Pons (tissue), 1 donor: ENCODE measurements at regions not wholly inside any gene's neighbourhood (a gene's known extent, or its start where the extent isn't known, plus 50 kb on each side); places are given as distances from the start of the nearest gene placed in this dataset.
"Not testable (repeated sequence)": the region's sequence is repeated elsewhere in the genome, so short reads cannot be mapped to it uniquely, and the experiment has no call there.

ENCODE experiments used
- DNase-seq: peaks from one replicate; pipeline ENCODE4 v3.0.0-alpha.2; 2016; ENCODE audit warnings: low spot score

DNA sequence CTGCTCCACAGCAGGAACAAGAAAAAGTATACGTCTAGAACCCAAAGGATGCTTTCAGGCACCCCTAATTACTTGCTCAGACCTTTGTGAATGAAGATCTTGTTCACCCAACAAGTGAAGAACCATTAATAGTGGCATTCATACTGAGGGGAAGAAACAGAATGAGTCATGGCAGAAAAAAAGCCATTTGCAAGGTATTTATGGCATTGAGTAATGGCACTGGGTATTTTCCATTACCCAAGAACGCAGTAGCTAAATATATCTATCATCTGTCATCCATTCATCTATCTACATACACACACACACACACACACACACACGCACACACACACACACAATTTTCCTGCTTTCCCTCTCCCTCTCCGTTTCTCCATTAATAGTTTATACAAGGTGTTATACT lies 56.4 kb upstream of the XIRP2 start:
- DNase-seq: no peak

DNA sequence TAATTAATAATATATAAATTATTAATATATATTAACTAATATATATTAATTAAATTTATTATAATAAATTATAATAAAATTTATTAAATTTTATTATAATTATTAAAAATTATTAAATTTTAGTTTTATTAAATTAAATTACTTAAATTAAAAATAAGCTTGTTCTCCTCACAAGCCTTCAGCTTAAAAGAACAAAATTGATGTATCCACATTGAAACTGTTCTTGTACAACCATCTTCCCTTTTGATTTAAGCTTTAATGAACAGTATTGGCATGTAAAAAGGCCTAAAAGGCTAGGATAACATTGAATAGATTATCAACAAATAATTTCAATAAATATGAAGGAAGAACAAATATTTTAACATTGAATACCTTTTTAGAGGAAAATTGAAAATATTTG lies 62.4 kb upstream of the XIRP2 start:
- no peak for DNase-seq

DNA sequence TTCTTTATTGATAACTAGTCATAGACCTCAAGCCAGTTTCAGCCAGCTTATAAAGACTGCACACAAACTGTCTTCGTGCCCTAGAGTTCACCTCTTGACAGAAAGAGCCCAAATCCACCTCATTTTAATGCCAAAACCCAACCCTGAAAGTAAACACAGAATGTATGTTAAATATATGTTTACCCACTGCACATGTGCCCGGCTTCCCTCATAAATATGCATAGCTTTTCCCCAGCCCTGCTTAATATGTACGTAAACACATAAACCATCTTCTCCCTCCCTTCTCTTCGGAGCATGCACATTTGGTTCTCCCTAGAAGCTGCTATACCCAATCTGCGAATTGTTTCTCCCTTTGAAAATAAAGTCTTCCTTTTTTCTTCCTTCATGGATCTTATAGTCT lies 73.9 kb upstream of the XIRP2 start:
- DNase-seq: no peak

DNA sequence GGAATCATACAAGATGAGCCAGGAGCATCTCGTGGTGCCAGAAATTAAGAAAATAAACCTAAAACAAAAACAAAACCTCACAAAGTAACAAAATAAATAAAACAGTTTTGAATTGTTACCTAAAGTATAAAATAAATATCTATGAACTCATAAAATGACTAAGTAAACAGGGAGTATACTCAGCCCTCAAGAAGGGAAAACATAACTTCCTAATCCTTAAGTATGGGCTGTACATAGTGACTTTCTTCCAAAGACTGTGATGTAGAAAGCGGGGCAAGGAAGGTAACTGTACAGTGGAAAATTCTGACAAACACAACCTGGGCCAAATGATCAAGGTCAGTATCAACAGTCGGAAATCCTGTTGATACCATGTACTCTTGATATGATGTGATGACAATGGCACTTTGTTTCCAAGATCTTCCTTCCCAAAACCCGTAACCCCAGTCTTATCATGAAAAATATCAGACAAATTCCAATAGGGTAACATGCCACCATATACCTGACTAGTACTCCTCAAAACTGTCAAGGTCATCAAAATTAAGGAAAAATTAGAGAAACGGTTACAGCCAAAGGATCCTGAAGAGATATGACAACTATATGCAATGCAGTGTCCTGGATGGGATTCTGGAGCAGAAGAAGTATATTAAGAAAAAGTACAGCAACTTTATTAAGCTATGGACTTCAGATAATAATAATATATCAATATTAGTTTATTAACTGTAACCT lies 76.0 kb upstream of the XIRP2 start:
- no peak for DNase-seq

DNA sequence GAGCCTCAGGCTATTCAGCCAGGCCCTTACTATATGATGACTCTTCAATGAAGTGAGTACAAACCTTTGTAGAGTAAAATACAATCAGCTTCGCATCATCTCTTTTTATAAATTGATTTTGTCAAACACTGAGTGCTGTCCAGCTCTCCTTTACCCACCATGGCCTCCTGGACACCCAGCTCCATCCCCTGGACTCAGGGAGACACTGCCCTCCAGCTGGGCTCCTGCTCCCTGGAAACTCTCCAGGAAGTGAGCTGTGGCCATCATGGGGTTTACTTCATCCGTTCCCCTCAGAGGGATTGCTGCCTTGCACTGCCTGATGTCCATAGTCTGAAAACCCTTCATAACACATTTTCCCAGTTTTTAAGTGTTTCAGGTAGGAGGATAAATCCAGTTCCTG lies 82.5 kb upstream of the XIRP2 start:
- DNase-seq: no peak

- DNase-seq: no peak
These were observed 84.8 kb upstream of the XIRP2 start for GRCh38 chr2:166803373-166804000.

DNA sequence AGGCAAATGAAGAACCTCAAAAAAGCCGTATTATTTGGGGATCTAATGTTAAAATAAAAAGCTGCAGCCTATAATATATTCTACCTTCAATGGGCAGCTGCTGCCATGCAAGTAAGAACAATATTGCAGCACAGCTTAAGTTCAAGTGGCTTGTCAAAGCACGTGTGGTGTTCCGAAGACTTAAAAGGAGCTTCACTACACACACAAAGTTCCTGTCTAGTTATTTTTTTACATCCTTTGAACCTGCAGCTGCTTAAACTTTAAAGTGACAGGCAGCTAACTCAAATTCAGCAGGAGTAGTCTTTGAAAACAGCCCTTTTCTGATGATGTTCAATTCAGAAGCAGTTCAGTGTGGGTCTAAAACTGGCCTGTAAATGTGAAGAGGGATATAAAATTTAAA lies 85.8 kb upstream of the XIRP2 start:
- no peak for DNase-seq

GRCh38 chr2:166792808-166793207 lies 95.5 kb upstream of the XIRP2 start:
- DNase-seq: no peak

GRCh38 chr2:166786707-166787106 lies 101.6 kb upstream of the XIRP2 start:
- DNase-seq: no peak

DNA sequence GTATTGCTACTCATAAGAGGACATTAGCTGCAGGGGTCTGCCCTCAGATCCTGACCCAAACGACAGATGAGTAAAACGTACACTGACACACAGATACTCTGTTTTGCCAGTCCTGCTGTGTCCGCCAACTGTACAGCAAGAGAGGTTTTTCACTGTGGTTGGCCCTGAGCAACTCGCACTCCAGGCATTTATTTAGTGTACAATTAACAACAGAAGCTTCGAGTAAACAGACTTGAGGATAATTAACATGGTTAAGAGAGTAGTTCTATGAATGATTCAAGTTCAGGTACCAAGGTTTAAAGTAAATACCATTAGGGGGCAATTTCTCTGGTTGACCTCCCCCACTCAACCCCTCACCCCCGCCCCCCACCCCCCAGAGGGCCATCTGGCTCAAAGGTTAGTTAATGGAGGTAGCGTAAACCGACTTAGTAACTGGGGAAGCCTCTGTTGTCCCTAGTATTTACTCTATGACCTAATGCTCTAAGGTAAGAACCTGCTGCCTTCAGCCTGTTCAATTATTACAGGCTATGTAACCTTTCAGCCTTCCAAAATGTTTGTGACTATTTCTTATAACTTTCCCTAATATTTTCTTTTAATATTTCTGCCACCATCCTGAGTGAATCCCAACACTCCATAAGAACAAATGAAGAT lies 103.9 kb upstream of the XIRP2 start:
- DNase-seq: no peak

GRCh38 chr2:166775176-166775575 lies 113.1 kb upstream of the XIRP2 start:
- no peak for DNase-seq

GRCh38 chr2:166773308-166773949 lies 114.9 kb upstream of the XIRP2 start:
- no peak for DNase-seq

DNA sequence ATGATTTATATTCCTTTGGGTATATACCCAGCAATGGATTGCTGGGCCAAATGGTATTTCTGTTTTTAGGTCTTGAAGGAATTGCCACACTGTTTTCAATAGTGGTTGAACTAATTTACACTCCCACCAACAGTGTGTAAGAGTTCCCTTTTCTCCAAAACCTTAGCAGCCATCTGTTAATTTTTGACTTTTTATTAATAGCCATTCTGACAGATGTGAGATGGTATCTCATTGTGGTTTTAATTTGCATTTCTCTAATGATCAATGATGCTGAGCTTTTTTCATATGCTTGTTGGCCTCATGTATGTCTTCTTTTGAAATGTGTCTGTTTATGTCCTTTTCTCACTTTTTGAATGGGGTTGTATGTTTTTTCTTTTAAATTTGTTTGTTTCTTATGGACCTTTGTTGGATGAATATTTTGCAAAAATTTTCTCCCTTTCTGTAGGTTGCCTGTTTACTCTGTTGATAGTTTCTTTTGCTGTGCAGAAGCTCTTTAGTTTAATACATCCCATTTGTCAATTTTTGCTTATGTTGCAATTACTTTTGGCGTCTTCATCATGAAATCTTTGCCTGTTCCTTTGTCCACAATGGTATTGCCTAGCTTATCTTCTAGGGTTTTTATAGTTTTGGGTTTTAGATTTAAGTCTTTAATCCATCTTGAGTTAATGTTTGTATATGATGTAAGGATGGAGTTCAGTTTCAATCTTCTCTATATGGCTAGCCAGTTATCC lies 119.7 kb upstream of the XIRP2 start:
- no peak for DNase-seq

DNA sequence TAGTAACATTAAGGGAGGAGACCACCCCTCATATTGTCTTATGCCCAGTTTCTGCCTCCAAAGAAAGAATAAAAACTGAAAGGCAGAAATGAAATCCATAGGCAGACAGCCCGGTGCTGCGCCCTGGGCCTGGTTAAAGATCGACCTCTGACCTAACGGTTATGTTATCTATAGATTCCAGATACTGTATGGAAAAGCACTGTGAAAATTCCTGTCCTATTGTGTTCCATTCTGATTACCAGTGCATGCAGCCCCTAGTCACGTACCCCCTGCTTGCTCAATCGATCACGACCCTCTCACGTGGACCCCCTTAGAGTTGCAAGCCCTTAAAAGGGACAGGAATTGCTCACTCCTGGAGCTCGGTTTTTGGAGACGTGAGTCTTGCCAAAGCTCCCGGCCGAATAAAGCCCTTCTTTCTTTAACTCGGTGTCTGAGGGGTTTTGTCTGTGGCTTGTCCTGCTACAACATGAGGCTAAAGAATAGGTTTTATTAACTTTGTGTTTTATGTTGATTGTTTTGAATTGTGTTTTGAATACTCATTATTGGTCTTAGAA lies 121.4 kb upstream of the XIRP2 start:
- not testable (repeated sequence) for DNase-seq

DNA sequence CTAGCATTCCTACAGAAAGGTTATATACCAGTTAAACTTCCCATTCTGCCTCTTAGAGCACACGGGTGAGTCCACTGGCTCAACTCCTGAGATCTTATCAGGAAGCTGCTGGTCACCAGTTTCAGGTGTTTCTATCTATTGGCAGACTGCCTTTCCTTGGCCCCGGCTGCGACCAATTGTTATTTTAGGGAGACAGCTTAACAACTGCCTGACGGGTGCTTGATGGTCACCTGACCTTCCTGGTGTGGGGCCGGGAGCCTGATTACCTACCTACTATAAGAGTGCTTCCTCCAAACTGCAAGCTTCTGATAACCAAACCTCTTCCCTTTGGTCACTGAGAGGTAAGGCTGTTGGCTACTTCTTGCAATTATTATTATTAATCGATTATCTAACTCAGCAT lies 122.1 kb upstream of the XIRP2 start:
- DNase-seq: no peak

- DNase-seq: no peak
These were observed 123.1 kb upstream of the XIRP2 start for GRCh38 chr2:166765141-166765540.

DNA sequence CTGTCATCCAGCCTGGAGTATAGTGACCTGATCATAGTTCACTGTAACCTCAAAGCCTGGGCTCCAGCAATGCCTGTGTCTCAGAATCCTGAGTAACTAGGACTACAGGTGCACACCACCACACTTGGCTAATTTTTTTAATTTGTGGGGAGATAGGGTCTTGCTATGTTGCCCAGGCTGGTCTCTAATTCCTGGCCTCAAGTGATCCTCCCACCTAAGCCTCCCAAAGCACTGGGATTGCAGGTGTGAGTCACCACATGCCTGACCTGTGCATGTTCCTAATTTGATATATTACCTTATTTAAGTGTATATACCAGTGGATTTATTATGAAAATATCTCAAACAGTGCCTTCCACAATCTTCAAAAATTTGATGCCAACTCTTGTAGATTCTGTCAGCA lies 123.6 kb upstream of the XIRP2 start:
- no peak for DNase-seq

GRCh38 chr2:166764216-166764615 lies 124.1 kb upstream of the XIRP2 start:
- DNase-seq: no peak

- DNase-seq: no peak
These were observed 125.5 kb upstream of the XIRP2 start for GRCh38 chr2:166762746-166763145.

DNA sequence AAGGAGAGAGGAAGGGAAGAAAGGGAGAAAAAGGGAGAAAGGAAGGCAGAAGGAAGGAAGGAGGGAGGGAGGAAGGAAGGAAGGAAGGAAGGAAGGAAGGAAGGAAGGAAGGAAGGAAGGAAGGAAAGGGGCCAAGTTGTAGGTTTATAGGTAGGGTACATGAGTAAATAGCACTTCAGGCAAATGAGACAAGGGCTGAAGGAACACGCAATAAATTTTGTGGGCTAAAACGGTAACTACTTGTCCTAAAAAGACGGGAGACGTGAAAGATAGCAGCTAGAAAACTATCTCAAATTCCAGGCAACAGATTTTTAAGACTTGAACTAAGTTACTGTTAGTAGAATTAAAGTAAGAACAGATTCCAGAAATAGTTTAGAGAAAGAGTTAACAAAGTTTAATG lies 129.3 kb upstream of the XIRP2 start:
- DNase-seq: no peak

DNA sequence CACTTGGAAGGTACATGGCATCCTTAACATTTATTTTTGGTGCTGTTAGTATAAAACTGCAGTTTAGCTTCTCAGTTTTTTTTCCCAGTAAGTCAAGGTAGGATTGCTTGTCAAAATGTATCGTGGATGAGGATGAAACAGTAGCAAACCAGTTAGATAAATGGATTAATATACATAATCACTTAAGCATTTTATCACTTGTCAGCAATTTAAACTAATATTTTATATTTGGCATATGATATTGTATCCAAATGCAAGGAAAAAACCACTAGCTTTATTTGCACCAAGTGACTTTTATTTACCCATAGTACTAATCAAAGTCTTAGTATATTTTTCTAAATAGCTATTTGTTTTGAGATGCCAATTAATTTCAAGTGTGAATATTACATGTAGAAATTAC lies 137.7 kb upstream of the XIRP2 start:
- no peak for DNase-seq

- not testable (repeated sequence) for DNase-seq
These were observed 144.2 kb upstream of the XIRP2 start for GRCh38 chr2:166744117-166744516.
